ENCODE measurements at regions not wholly inside any gene's neighbourhood (a gene's known extent, or its start where the extent isn't known, plus 50 kb on each side); places are given as distances from the start of the nearest gene placed in this dataset.

GRCh38 chr12:119274636-119275065 lies 59.9 kb upstream of the CCDC60 start:
- TF ChIP-seq TAF1 (conservative IDR thresholded peaks at IDR 0.05) (no peak), CTCF (IDR thresholded peaks at IDR 0.05; ENCODE audit: low read depth, low read length, missing input control) (no peak), RAD21 (IDR thresholded peaks at IDR 0.05) (no peak), GABPA (IDR thresholded peaks at IDR 0.05 in 1 of 2, conservative IDR thresholded peaks at IDR 0.05 in 1 of 2) (no peak), MAX (IDR thresholded peaks at IDR 0.05) (no peak), ATF3 (IDR thresholded peaks at IDR 0.05) (no peak), SP1 (IDR thresholded peaks at IDR 0.05) (no peak), FOXA1 (IDR thresholded peaks at IDR 0.05) (no peak)
